ENCODE measurements at regions not wholly inside any gene's neighbourhood (a gene's known extent, or its start where the extent isn't known, plus 50 kb on each side); places are given as distances from the start of the nearest gene placed in this dataset.

DNA sequence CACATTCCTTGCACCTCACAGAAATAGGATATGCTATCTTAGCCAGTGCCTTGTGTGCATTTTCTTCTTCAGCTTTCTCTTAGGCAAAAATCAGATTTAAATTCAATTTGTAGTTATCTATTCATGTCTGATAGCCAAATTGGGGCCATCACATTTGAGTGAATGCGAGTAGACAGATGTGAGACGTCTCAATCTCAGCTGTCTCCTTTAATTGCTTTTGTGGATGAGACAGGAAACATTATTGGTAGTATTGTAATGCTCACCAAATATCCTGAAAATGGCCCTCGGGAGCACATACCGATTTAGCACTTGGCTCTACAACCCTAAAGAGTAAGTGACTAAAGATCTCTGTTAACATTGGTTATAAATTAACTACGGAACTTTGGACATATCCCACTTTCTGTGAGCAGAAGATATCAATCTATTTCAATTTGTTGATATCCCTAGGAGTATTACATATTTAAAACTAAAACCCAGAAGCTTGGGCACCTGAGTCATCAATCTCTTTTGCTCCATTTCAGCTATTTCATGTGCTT, 1012.5 kb upstream of the TMEM132C start:
- no peak overlapping the region for H3K27ac Mint-ChIP-seq
- no peak overlapping the region for H2AFZ ChIP-seq (ENCODE audit: low read length)
- no peak overlapping the region for H2BK15ac ChIP-seq (ENCODE audit: low read depth, low read length)
- WGBS (ENCODE audit: extremely low coverage, insufficient read length, low lambda C conversion rate): no CpG with 5 or more reads among the region's 5 CpGs
- no peaks in the 10 kb centered on the region; the same call in 1 of the 2 replicates for H3K27me3 ChIP-seq (ENCODE audit: insufficient read depth, low read length)
- no peaks in the 10 kb centered on the region for H3K36me3 Mint-ChIP-seq (ENCODE audit: insufficient read depth in 1 of 3, low read depth in 3 of 3)
- H2BK120ac ChIP-seq (ENCODE audit: low read depth, low read length, poor library complexity, severe bottlenecking): no peak overlapping the region
- no peak overlapping the region for H3K56ac ChIP-seq (ENCODE audit: insufficient read length, low read depth, low read length)
- H4K20me1 ChIP-seq (ENCODE audit: control insufficient read depth, insufficient read depth, insufficient read length): no peaks in the 10 kb centered on the region
- no peaks in the 10 kb centered on the region; a peak in 2 of 5 replicates for H3K9me3 Mint-ChIP-seq
- no peak overlapping the region for H3K4me2 ChIP-seq (ENCODE audit: insufficient read depth, insufficient read length, low read length)
- no peak overlapping the region for H3K9ac ChIP-seq (ENCODE audit: extremely low read depth, insufficient read length, low read length)
- no peak overlapping the region for H3K4ac ChIP-seq (ENCODE audit: low read depth, low read length)
- H2BK12ac ChIP-seq (ENCODE audit: insufficient read length, low read depth, low read length): no peak overlapping the region
- no peak overlapping the region for H3K23ac ChIP-seq (ENCODE audit: insufficient read length, low read depth, low read length)
- no peak overlapping the region for H2BK20ac ChIP-seq (ENCODE audit: low read depth, low read length, poor library complexity, severe bottlenecking)
- H3K4me1 Mint-ChIP-seq: no peaks in the 10 kb centered on the region
- no peak overlapping the region for H4K8ac ChIP-seq (replicated peaks; ENCODE audit: insufficient read length, low read depth, low read length)
- H3K27ac ChIP-seq (ENCODE audit: insufficient read length, low read depth, low read length): no peak overlapping the region
- H2BK5ac ChIP-seq (ENCODE audit: insufficient read length, low read length): no peak overlapping the region
- no peak overlapping the region for H3T11ph ChIP-seq (ENCODE audit: low read length)
- TF ChIP-seq, protein P1, sequence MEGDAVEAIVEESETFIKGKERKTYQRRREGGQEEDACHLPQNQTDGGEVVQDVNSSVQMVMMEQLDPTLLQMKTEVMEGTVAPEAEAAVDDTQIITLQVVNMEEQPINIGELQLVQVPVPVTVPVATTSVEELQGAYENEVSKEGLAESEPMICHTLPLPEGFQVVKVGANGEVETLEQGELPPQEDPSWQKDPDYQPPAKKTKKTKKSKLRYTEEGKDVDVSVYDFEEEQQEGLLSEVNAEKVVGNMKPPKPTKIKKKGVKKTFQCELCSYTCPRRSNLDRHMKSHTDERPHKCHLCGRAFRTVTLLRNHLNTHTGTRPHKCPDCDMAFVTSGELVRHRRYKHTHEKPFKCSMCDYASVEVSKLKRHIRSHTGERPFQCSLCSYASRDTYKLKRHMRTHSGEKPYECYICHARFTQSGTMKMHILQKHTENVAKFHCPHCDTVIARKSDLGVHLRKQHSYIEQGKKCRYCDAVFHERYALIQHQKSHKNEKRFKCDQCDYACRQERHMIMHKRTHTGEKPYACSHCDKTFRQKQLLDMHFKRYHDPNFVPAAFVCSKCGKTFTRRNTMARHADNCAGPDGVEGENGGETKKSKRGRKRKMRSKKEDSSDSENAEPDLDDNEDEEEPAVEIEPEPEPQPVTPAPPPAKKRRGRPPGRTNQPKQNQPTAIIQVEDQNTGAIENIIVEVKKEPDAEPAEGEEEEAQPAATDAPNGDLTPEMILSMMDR (conservative IDR thresholded peaks at IDR 0.05): no peak
- H4K5ac ChIP-seq (ENCODE audit: insufficient read length, low read depth, low read length): no peak overlapping the region
- no peaks in the 10 kb centered on the region for H3K4me1 ChIP-seq (ENCODE audit: insufficient read depth, low read length)
- H4K91ac ChIP-seq (ENCODE audit: insufficient read length, low read depth, low read length): no peak overlapping the region
- no peak overlapping the region for H3K18ac ChIP-seq (ENCODE audit: insufficient read length, low read depth, low read length)
- no peak for DNase-seq
- H3K14ac ChIP-seq (ENCODE audit: insufficient read depth, low read length): no peak overlapping the region
- no peaks in the 10 kb centered on the region for H3K9me3 ChIP-seq (ENCODE audit: control insufficient read depth, low read depth, low read length)
- no peaks in the 10 kb centered on the region for H3K23me2 ChIP-seq (ENCODE audit: insufficient read length, low read depth, low read length, poor library complexity, severe bottlenecking)
- H3K27me3 Mint-ChIP-seq (ENCODE audit: low read depth): peaks cover 4% of the 10 kb centered on the region
- no peaks in the 10 kb centered on the region for H3K79me1 ChIP-seq (ENCODE audit: insufficient read depth, low read depth, low read length, poor library complexity, severe bottlenecking)
- H2AK5ac ChIP-seq (ENCODE audit: insufficient read length, low read length): no peak overlapping the region
- no peaks in the 10 kb centered on the region for H3K79me2 ChIP-seq (ENCODE audit: insufficient read depth, low read length)
- no peak overlapping the region for H3K4me3 Mint-ChIP-seq

All from H9 (cell line).